ENCODE measurements at regions not wholly inside any gene's neighbourhood (a gene's known extent, or its start where the extent isn't known, plus 50 kb on each side); places are given as distances from the start of the nearest gene placed in this dataset.

DNA sequence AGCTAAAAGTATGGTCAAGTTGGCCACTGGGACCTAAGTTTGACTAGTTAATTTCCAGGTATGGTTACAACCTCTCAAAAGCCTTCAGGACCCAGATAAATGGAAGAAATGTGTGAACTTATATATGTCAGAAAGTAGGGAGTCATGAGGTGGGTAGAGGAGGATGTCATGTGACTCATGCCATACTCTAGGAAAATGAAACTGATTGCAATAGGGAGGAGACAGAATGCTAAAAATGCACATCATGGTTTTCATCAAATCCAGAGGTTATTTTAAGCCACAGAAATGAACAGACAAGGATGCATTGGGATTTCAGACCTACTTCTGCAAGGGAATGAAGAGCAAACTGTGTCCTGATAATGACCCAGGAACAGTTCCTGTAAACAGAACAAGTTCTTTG lies 310.0 kb downstream of the EDEM1 start (continued):
- TF ChIP-seq MEF2D (tag; conservative IDR thresholded peaks at IDR 0.05; ENCODE audit: low read depth): peak; percentile 68; the same call in 1 of the 2 replicates

- CTCF ChIA-PET (ENCODE audit: low intra/inter-chr PET ratio): no interaction called here
- no peak overlapping the region for H3K9ac ChIP-seq (ENCODE audit: insufficient read depth in 1 of 2, low read depth in 2 of 2, low read length in 2 of 2)
- no peak overlapping the region for H3K4me3 ChIP-seq
- no peak for FAIRE-seq
- no peak for DNase-seq (ENCODE audit: extremely low read depth in 1 of 4, low spot score in 3 of 4)
- intact Hi-C loops (cut with micrococcal nuclease): no loop called here
- no peaks in the 10 kb centered on the region for H4K20me1 ChIP-seq (replicated peaks; ENCODE audit: control insufficient read depth, insufficient read depth, low read length)
- no peak overlapping the region for H2AFZ ChIP-seq (ENCODE audit: low read depth, low read length)
- no peaks in the 10 kb centered on the region for H3K79me2 ChIP-seq (ENCODE audit: control insufficient read depth, insufficient read depth, low read length)
- no peaks in the 10 kb centered on the region for H3K9me3 ChIP-seq (replicated peaks; ENCODE audit: control insufficient read depth, insufficient read depth, low read depth, low read length)
- WGBS (ENCODE audit: insufficient coverage, low coverage, missing lambda C conversion rate): 84% methylated on average over 2 of the region's 2 CpGs
- no peak overlapping the region for H3K4me2 ChIP-seq (ENCODE audit: insufficient read depth, low read length)
- no peak for ATAC-seq
- H3K27ac ChIP-seq (ENCODE audit: extremely low read depth, low read depth, low read length): no peak overlapping the region
- H3K4me1 ChIP-seq (replicated peaks in 1 of 2; ENCODE audit: control insufficient read depth in 2 of 2, insufficient read depth in 2 of 2, low read length in 2 of 2): peaks cover 4 to 17% of the 10 kb centered on the region in 2 experiments; a peak in 4 of 5 replicates
- no peaks in the 10 kb centered on the region for H3K36me3 ChIP-seq (ENCODE audit: control insufficient read depth, insufficient read depth, low read length)
- in situ Hi-C loops (cut with MboI): no loop called here
- H3K27me3 ChIP-seq (ENCODE audit: control insufficient read depth in 2 of 2, insufficient read depth in 2 of 2, low read length in 2 of 2): no peaks in the 10 kb centered on the region
- POLR2A ChIA-PET: no interaction called here
- H3K9me1 ChIP-seq (ENCODE audit: control insufficient read depth, insufficient read depth, low read length): no peaks in the 10 kb centered on the region
- no TSS peak for BruUV-seq (replicated peaks)
- TF ChIP-seq TCF7 (IDR thresholded peaks at IDR 0.05; ENCODE audit: borderline replicate concordance): no peak
- no peak for TF ChIP-seq ASH1L (IDR thresholded peaks at IDR 0.05; ENCODE audit: borderline replicate concordance, low read depth, partially characterized antibody)
- TF ChIP-seq SOX6 (IDR thresholded peaks at IDR 0.05): no peak
- peak; percentile 91 for TF ChIP-seq RBM25 (IDR thresholded peaks at IDR 0.05; ENCODE audit: low read depth, low read length, severe bottlenecking)
- TF ChIP-seq TBL1XR1 (IDR thresholded peaks at IDR 0.05; ENCODE audit: low read length in 2 of 2): no peak
- no peak for TF ChIP-seq ZNF282 (CRISPR knock-in tag; IDR thresholded peaks at IDR 0.05)
- 0 out of 2 replicates have a peak, but pooled peaks have one; percentile 18 for TF ChIP-seq ETV1 (tag; conservative IDR thresholded peaks at IDR 0.05; ENCODE audit: low read depth)
- no peak for TF ChIP-seq ZNF146 (CRISPR knock-in tag; IDR thresholded peaks at IDR 0.05; ENCODE audit: unreplicated experiment)
- TF ChIP-seq KDM1A (IDR thresholded peaks at IDR 0.05): peak in 1 of 2 experiments; percentile 25; a peak in 1 of 4 replicates
- no peak for TF ChIP-seq ZNF511 (CRISPR knock-in tag; IDR thresholded peaks at IDR 0.05)
- no peak for TF ChIP-seq NR4A1 (CRISPR knock-in tag; IDR thresholded peaks at IDR 0.05)
- TF ChIP-seq NR4A1 (tag; IDR thresholded peaks at IDR 0.05): no peak
- no peak for TF ChIP-seq ID3 (CRISPR knock-in tag; IDR thresholded peaks at IDR 0.05)
- TF ChIP-seq ID3 (tag; IDR thresholded peaks at IDR 0.05): no peak
- no peak for TF ChIP-seq ZNF589 (CRISPR knock-in tag; IDR thresholded peaks at IDR 0.05; ENCODE audit: low read depth)
- TF ChIP-seq CHD4 (IDR thresholded peaks at IDR 0.05; ENCODE audit: insufficient read depth, insufficient replicate concordance, low read depth, low read length, poor library complexity, severe bottlenecking): peak; percentile 59
- no peak for TF ChIP-seq MTA2 (IDR thresholded peaks at IDR 0.05; ENCODE audit: low read depth)
- no peak for TF ChIP-seq ZNF175 (CRISPR knock-in tag; IDR thresholded peaks at IDR 0.05; ENCODE audit: low read depth)
- peak in 1 of 2 experiments; percentile 13; a peak in 1 of 4 replicates for TF ChIP-seq RCOR1 (IDR thresholded peaks at IDR 0.05; ENCODE audit: borderline replicate concordance in 1 of 2, low read depth in 2 of 2, low read length in 2 of 2)
- no peak for TF ChIP-seq IRF2 (CRISPR knock-in tag; IDR thresholded peaks at IDR 0.05)
- peak; percentile 82; the same call in 1 of the 2 replicates for TF ChIP-seq BCOR (IDR thresholded peaks at IDR 0.05)
- TF ChIP-seq SUPT5H (IDR thresholded peaks at IDR 0.05): no peak
- no peak for TF ChIP-seq ZNF76 (CRISPR knock-in tag; IDR thresholded peaks at IDR 0.05; ENCODE audit: borderline replicate concordance)
- TF ChIP-seq ZNF232 (CRISPR knock-in tag; IDR thresholded peaks at IDR 0.05): no peak
Measured at GRCh38 chr3:5498981-5499380, 311.5 kb downstream of the EDEM1 start.
